ENCODE measurements at regions not wholly inside any gene's neighbourhood (a gene's known extent, or its start where the extent isn't known, plus 50 kb on each side); places are given as distances from the start of the nearest gene placed in this dataset.

DNA sequence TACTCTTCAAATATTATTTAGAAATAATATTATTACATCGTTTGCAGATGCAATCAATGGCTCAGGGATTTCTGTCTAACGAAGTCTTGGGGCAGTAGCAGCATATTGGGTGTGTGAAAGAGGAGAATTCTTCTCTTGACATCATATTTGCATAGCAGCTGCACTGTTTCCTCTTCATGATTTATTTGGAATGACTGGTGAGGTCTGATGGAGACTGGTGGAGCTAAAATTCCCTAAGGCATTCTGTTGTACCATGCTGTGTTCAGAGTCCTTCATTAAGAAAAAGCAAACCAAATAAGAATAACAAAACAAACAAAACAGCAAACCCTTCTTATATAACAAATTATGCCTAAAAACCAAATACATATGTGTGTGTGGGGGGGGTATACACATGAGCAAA is 177.6 kb downstream of the DIRAS2 start:
- Histone ChIP-seq H3K27ac (ENCODE audit: low read length) (no peak overlapping the region), H3K4me1 (ENCODE audit: low read length) (no peaks in the 10 kb centered on the region), H3K4me2 (ENCODE audit: low read depth, low read length, poor library complexity, severe bottlenecking) (no peak overlapping the region), H2AFZ (ENCODE audit: low read length) (no peak overlapping the region), H3K9ac (ENCODE audit: low read length) (no peak overlapping the region), H3K36me3 (ENCODE audit: insufficient read depth, low read length) (no peaks in the 10 kb centered on the region), H3K4me3 (ENCODE audit: low read length) (no peak overlapping the region), H4K20me1 (ENCODE audit: insufficient read depth, low read depth, low read length) (no peaks in the 10 kb centered on the region), H3K27me3 (ENCODE audit: low read length) (no peaks in the 10 kb centered on the region), H3K9me3 (ENCODE audit: low read length) (no peaks in the 10 kb centered on the region), H3K9me2 (replicated peaks; ENCODE audit: insufficient read depth, low read length) (no peaks in the 10 kb centered on the region), H3K79me2 (ENCODE audit: low read length) (no peaks in the 10 kb centered on the region)
- DNase-seq, result no peak

DNA sequence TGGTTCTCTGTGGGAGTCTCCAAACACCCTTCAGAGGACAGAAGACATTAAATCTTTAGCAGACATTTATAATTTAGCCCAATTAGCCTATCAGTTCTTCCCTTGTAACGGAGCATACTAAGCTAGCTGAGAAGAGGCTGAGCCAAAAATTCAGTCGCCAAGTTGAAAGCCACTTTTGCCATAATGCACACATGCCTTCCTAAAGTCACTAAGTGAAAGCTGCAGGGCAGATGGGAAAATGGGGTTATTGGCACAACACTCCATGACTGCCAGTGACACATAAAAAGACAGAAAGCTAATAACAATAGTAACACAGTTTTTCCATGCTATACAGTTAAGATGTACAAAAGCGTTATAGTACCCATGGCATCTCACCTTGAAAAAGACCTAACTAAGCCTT is 176.2 kb downstream of the DIRAS2 start:
- Histone ChIP-seq H4K20me1 (ENCODE audit: insufficient read depth, low read depth, low read length) (no peaks in the 10 kb centered on the region), H3K9me2 (replicated peaks; ENCODE audit: insufficient read depth, low read length) (no peaks in the 10 kb centered on the region), H3K9me3 (ENCODE audit: low read length) (no peaks in the 10 kb centered on the region), H3K9ac (ENCODE audit: low read length) (no peak overlapping the region), H3K36me3 (ENCODE audit: insufficient read depth, low read length) (no peaks in the 10 kb centered on the region), H3K4me1 (ENCODE audit: low read length) (no peaks in the 10 kb centered on the region), H3K27me3 (ENCODE audit: low read length) (no peaks in the 10 kb centered on the region), H3K27ac (ENCODE audit: low read length) (no peak overlapping the region), H3K79me2 (ENCODE audit: low read length) (no peaks in the 10 kb centered on the region), H3K4me3 (ENCODE audit: low read length) (no peak overlapping the region), H2AFZ (ENCODE audit: low read length) (no peak overlapping the region), H3K4me2 (ENCODE audit: low read depth, low read length, poor library complexity, severe bottlenecking) (no peak overlapping the region)
- DNase-seq, result no peak

DNA sequence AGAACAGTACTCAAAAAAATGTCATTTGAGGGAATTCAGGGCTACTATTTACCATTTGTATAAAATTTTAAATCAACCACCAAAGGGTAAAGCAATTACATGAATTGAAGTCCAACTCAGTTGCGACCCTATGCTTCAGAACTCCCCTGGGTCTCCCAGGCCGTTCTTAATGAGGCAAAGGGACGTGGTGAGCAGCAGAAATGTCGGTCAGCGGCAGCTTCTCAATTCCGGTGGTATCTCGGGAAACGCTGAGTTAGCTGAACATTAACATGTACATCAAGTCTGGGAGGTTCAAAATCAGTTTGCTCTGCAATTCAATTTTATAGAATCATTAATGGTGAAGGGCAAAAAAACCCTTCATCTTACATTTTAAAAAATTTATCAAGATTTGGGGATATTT is 173.2 kb downstream of the DIRAS2 start:
- Histone ChIP-seq H3K9ac (ENCODE audit: low read length) (no peak overlapping the region), H4K20me1 (ENCODE audit: insufficient read depth, low read depth, low read length) (no peaks in the 10 kb centered on the region), H3K27ac (ENCODE audit: low read length) (no peak overlapping the region), H3K4me2 (ENCODE audit: low read depth, low read length, poor library complexity, severe bottlenecking) (no peak overlapping the region), H3K36me3 (ENCODE audit: insufficient read depth, low read length) (no peaks in the 10 kb centered on the region), H3K9me2 (replicated peaks; ENCODE audit: insufficient read depth, low read length) (no peaks in the 10 kb centered on the region), H3K79me2 (ENCODE audit: low read length) (no peaks in the 10 kb centered on the region), H3K9me3 (ENCODE audit: low read length) (no peaks in the 10 kb centered on the region), H3K4me3 (ENCODE audit: low read length) (no peak overlapping the region), H2AFZ (ENCODE audit: low read length) (no peak overlapping the region), H3K4me1 (ENCODE audit: low read length) (no peaks in the 10 kb centered on the region), H3K27me3 (ENCODE audit: low read length) (no peaks in the 10 kb centered on the region)
- DNase-seq, result no peak

DNA sequence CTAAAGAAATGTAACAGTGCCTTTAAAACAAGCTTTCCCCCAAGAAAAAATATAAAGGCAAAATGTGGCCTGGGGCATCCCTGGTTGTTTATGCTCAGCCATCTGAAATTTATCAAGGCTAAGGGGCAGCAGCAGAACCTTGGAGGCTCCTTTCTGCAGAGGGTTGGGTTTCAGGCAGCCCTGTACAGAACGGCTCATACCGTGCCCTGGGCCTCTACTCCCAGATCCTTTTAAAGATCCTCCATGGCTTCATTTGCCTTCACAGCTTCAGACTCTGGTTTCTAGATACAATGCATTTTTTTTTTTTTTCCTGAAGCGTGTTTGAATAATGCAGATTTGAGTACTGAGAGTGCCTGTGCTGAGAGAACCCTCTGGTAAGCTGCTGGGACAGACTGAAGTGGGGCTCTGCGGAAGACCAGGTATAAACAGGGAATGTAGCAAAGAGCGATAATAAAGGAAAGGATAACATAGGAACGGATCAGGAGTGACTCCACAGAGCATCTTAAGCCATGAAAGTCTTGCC is 172.7 kb downstream of the DIRAS2 start:
- no peak overlapping the region for H3K9ac ChIP-seq (ENCODE audit: low read length)
- no peak overlapping the region for H3K4me3 ChIP-seq (ENCODE audit: low read length)
- no peaks in the 10 kb centered on the region for H3K9me3 ChIP-seq (ENCODE audit: low read length)
- H3K9me2 ChIP-seq (replicated peaks; ENCODE audit: insufficient read depth, low read length), result no peaks in the 10 kb centered on the region
- no peak overlapping the region for H2AFZ ChIP-seq (ENCODE audit: low read length)
- no peak overlapping the region for H3K27ac ChIP-seq (ENCODE audit: low read length)
- H3K4me1 ChIP-seq (ENCODE audit: low read length), result no peaks in the 10 kb centered on the region
- no peak overlapping the region for H3K4me2 ChIP-seq (ENCODE audit: low read depth, low read length, poor library complexity, severe bottlenecking)
- H4K20me1 ChIP-seq (ENCODE audit: insufficient read depth, low read depth, low read length), result no peaks in the 10 kb centered on the region
- H3K79me2 ChIP-seq (ENCODE audit: low read length), result no peaks in the 10 kb centered on the region
- no peaks in the 10 kb centered on the region for H3K36me3 ChIP-seq (ENCODE audit: insufficient read depth, low read length)
- H3K27me3 ChIP-seq (ENCODE audit: low read length), result no peaks in the 10 kb centered on the region
- no peak for DNase-seq

DNA sequence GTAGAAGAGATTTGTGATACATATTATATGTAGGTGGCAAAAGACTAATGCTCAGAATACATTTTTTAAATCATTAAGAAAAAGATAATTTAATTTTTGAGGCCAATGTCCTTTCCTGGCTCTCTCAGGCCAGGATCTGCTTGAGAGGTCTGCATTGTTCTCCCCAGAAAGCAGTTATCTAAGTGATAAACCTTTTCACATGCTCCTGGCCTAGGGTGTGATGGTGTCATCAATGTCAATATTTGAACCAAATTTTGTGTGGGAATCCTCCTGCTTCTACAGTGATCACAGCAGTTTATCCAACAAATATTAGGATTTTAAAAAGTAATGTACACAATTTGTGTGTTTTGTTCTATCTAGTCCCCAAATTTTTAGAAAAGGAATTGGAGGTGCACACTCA is 166.6 kb downstream of the DIRAS2 start:
- Histone ChIP-seq H3K9ac (ENCODE audit: low read length) (no peak overlapping the region), H3K79me2 (ENCODE audit: low read length) (no peaks in the 10 kb centered on the region), H3K4me2 (ENCODE audit: low read depth, low read length, poor library complexity, severe bottlenecking) (no peak overlapping the region), H3K9me2 (replicated peaks; ENCODE audit: insufficient read depth, low read length) (no peaks in the 10 kb centered on the region), H3K9me3 (ENCODE audit: low read length) (no peaks in the 10 kb centered on the region), H3K4me3 (ENCODE audit: low read length) (no peak overlapping the region), H3K4me1 (ENCODE audit: low read length) (no peaks in the 10 kb centered on the region), H3K27me3 (ENCODE audit: low read length) (no peaks in the 10 kb centered on the region), H2AFZ (ENCODE audit: low read length) (no peak overlapping the region), H3K36me3 (ENCODE audit: insufficient read depth, low read length) (no peaks in the 10 kb centered on the region), H4K20me1 (ENCODE audit: insufficient read depth, low read depth, low read length) (no peaks in the 10 kb centered on the region), H3K27ac (ENCODE audit: low read length) (no peak overlapping the region)
- no peak for DNase-seq

DNA sequence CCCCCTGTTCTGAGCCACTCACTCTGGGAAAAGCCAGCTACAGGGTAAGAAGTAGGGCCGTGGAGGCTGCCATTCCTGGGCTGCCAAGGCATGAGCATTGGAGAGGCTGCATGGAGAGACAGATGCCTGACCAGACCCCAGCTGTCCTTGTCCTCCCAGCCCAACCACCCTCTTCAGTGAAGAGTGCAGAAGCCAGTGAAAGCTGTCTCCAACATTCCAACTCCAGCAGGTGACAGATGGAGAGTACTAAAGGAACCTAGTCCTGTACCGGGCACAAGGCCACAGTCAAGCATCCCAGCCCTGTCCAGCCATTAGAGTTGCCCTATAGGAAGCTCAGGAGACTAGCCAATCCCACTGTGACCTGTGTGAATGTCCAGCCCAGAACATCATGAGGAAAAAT is 165.1 kb downstream of the DIRAS2 start:
- H3K4me1 ChIP-seq (ENCODE audit: low read length), result no peaks in the 10 kb centered on the region
- H3K9me3 ChIP-seq (ENCODE audit: low read length), result no peaks in the 10 kb centered on the region
- H3K9ac ChIP-seq (ENCODE audit: low read length), result no peak overlapping the region
- no peaks in the 10 kb centered on the region for H3K36me3 ChIP-seq (ENCODE audit: insufficient read depth, low read length)
- H3K27me3 ChIP-seq (ENCODE audit: low read length), result no peaks in the 10 kb centered on the region
- no peak for DNase-seq
- H3K4me3 ChIP-seq (ENCODE audit: low read length), result no peak overlapping the region
- no peak overlapping the region for H2AFZ ChIP-seq (ENCODE audit: low read length)
- H4K20me1 ChIP-seq (ENCODE audit: insufficient read depth, low read depth, low read length), result no peaks in the 10 kb centered on the region
- no peaks in the 10 kb centered on the region for H3K79me2 ChIP-seq (ENCODE audit: low read length)
- no peaks in the 10 kb centered on the region for H3K9me2 ChIP-seq (replicated peaks; ENCODE audit: insufficient read depth, low read length)
- H3K4me2 ChIP-seq (ENCODE audit: low read depth, low read length, poor library complexity, severe bottlenecking), result no peak overlapping the region
- no peak overlapping the region for H3K27ac ChIP-seq (ENCODE audit: low read length)

DNA sequence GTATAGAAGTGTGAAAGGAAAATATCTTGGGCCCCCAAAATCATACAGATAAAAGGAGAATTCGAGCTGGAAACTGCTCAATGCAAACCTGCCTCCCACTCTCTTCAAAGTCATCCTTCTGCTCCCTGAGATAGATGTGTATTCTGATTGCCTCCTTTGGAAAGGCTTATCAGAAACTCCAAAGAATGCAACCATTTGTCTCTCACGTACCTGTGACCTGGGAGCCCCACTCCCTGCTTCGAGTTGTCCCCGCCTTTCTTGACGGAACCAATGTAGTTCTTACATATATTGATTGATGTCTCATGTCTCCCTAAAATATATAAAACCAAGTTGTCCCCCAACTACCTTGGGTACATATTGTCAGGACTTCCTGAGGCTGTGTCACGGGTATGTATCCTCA is 163.8 kb downstream of the DIRAS2 start:
- no peak overlapping the region for H3K27ac ChIP-seq (ENCODE audit: low read length)
- H4K20me1 ChIP-seq (ENCODE audit: insufficient read depth, low read depth, low read length), result no peaks in the 10 kb centered on the region
- no peaks in the 10 kb centered on the region for H3K27me3 ChIP-seq (ENCODE audit: low read length)
- no peaks in the 10 kb centered on the region for H3K36me3 ChIP-seq (ENCODE audit: insufficient read depth, low read length)
- H3K9ac ChIP-seq (ENCODE audit: low read length), result no peak overlapping the region
- H3K4me3 ChIP-seq (ENCODE audit: low read length), result no peak overlapping the region
- no peaks in the 10 kb centered on the region for H3K79me2 ChIP-seq (ENCODE audit: low read length)
- no peaks in the 10 kb centered on the region for H3K4me1 ChIP-seq (ENCODE audit: low read length)
- H3K9me2 ChIP-seq (replicated peaks; ENCODE audit: insufficient read depth, low read length), result no peaks in the 10 kb centered on the region
- DNase-seq, result no peak
- no peak overlapping the region for H3K4me2 ChIP-seq (ENCODE audit: low read depth, low read length, poor library complexity, severe bottlenecking)
- H2AFZ ChIP-seq (ENCODE audit: low read length), result no peak overlapping the region
- H3K9me3 ChIP-seq (ENCODE audit: low read length), result no peaks in the 10 kb centered on the region

DNA sequence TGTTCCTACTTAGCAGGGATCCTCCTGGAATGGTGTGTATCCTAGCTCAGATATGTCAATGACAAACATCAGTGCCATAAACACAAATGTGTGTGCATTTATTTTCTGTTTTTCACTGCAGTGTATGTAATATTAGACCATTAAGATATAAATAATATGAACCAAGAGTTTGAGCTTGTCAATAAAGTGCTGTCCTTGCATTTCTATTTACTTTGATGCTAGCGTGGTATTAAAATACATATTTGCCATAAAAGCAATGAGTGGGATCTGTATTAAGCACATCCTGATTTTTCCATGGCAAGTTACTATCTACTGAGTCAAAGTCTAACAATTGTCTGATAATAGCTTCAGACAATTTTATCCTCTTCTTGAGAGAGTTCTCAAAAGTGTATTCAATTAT is 157.6 kb downstream of the DIRAS2 start:
- Histone ChIP-seq H3K9me3 (ENCODE audit: low read length) (no peaks in the 10 kb centered on the region), H3K27ac (ENCODE audit: low read length) (no peak overlapping the region), H3K4me1 (ENCODE audit: low read length) (no peaks in the 10 kb centered on the region), H2AFZ (ENCODE audit: low read length) (no peak overlapping the region), H3K4me2 (ENCODE audit: low read depth, low read length, poor library complexity, severe bottlenecking) (no peak overlapping the region), H3K79me2 (ENCODE audit: low read length) (no peaks in the 10 kb centered on the region), H3K9ac (ENCODE audit: low read length) (no peak overlapping the region), H4K20me1 (ENCODE audit: insufficient read depth, low read depth, low read length) (no peaks in the 10 kb centered on the region), H3K27me3 (ENCODE audit: low read length) (no peaks in the 10 kb centered on the region), H3K36me3 (ENCODE audit: insufficient read depth, low read length) (no peaks in the 10 kb centered on the region), H3K4me3 (ENCODE audit: low read length) (no peak overlapping the region), H3K9me2 (replicated peaks; ENCODE audit: insufficient read depth, low read length) (no peaks in the 10 kb centered on the region)
- DNase-seq, result no peak

DNA sequence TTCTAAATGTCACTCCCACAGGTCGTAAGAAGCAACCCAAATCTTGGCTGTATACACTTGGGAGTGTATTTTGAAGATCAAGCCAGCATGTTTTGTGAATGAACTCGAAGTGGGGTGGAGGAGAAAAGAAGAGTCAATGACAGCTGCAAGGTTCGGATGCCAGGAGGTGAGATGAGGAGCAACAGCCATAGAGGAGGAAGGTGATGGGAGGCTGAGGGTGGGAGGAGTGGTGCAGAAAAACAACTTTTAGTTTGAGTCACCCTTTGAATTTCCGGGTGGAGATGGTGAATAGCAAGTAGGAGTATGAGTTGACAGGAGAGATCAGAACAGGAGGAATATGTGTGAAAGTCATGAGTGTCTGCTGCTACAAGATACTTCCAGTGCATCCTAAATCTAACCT is 153.6 kb downstream of the DIRAS2 start:
- Histone ChIP-seq H3K27me3 (ENCODE audit: low read length) (no peaks in the 10 kb centered on the region), H3K27ac (ENCODE audit: low read length) (no peak overlapping the region), H4K20me1 (ENCODE audit: insufficient read depth, low read depth, low read length) (no peaks in the 10 kb centered on the region), H3K4me1 (ENCODE audit: low read length) (no peaks in the 10 kb centered on the region), H2AFZ (ENCODE audit: low read length) (no peak overlapping the region), H3K36me3 (ENCODE audit: insufficient read depth, low read length) (no peaks in the 10 kb centered on the region), H3K9ac (ENCODE audit: low read length) (no peak overlapping the region), H3K4me3 (ENCODE audit: low read length) (no peak overlapping the region), H3K9me2 (replicated peaks; ENCODE audit: insufficient read depth, low read length) (no peaks in the 10 kb centered on the region), H3K79me2 (ENCODE audit: low read length) (no peaks in the 10 kb centered on the region), H3K4me2 (ENCODE audit: low read depth, low read length, poor library complexity, severe bottlenecking) (no peak overlapping the region), H3K9me3 (ENCODE audit: low read length) (no peaks in the 10 kb centered on the region)
- no peak for DNase-seq

Data from Karpas-422 (cell line).